Adipose tissue (tissue), 3 donors: ENCODE measurements at regions not wholly inside any gene's neighbourhood (a gene's known extent, or its start where the extent isn't known, plus 50 kb on each side); places are given as distances from the start of the nearest gene placed in this dataset.

ENCODE experiments used
- H3K27ac ChIP-seq: one replicate; pipeline ENCODE4 v1.5.1; 2013; ENCODE audit warnings: low read depth, low read length
- WGBS, 3 donors: extraction: QIAGEN DNeasy Blood & Tissue Kit; methylation state at CpG; one replicate each; pipeline ENCODE4 v1.1.7; 2013; 5-methylcytosine and 5-hydroxymethylcytosine counted together
- donor health status: healthy with polysubstance abuse.
- donor health status: Bipolar disorder and iron deficiency.
- donor health status: healthy.

DNA sequence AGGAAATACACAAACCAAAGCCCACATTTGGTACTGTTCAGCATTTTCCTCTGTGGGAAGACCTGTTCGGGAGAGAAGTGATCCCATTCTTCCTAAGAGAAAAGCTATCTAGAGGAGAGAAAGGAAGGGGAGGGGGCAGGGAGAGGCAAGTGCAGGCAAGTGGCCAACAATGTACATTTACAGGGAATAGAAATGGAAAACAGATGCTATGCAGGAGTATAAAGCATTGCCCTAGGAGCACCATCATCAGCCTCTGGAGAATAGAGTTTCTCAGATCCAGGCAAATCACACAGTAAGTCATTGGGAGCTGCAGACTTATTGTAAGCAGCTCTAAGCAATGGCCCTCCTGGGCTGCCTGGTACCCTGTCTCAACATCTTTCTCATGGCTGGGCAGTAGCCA lies 424.4 kb upstream of the AUTS2 start:
- H3K27ac ChIP-seq, result no peak overlapping the region
- 64 to 79% (median 75%) methylated on average over 1 of the region's 1 CpG for WGBS, 3 donors

- no peak overlapping the region for H3K27ac ChIP-seq
- 56 to 84% (median 80%) methylated on average over 2 of the region's 2 CpGs for WGBS, 3 donors
These were observed 421.4 kb upstream of the AUTS2 start for GRCh38 chr7:69176841-69177240.

GRCh38 chr7:69177461-69177861 lies 420.8 kb upstream of the AUTS2 start:
- no peak overlapping the region for H3K27ac ChIP-seq
- WGBS, 3 donors, result 43 to 52% (median 45%) methylated on average over 5 of the region's 5 CpGs

GRCh38 chr7:69177941-69178494 lies 420.3 kb upstream of the AUTS2 start:
- no peak overlapping the region for H3K27ac ChIP-seq
- 41 to 64% (median 48%) methylated on average over 9 of the region's 9 CpGs for WGBS, 3 donors

DNA sequence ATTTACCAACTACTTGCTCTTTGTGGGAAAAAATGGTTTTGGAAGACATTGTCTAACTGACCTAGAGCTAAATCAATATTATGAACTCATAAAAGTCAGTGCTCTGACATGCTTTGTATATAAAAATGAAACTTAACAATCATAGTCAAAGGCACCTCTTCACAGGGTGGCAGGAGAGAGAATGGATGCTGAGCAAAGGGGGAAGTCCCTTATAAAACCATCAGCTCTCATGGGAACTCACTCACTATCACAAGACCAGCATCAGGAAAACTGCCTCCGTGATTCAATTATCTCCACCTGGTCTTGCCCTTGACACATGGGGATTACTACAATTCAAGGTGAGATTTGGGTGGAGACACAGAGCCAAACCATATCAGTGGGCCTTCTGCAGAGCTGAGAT lies 417.6 kb upstream of the AUTS2 start:
- WGBS, 3 donors, result 52 to 80% (median 62%) methylated on average over 1 of the region's 1 CpG

GRCh38 chr7:69182596-69183467 lies 415.4 kb upstream of the AUTS2 start:
- no peak overlapping the region for H3K27ac ChIP-seq
- 60 to 76% (median 62%) methylated on average over 6 of the region's 6 CpGs for WGBS, 3 donors

More for the DNA sequence above, 417.6 kb upstream of the AUTS2 start:
- H3K27ac ChIP-seq, result no peak overlapping the region

DNA sequence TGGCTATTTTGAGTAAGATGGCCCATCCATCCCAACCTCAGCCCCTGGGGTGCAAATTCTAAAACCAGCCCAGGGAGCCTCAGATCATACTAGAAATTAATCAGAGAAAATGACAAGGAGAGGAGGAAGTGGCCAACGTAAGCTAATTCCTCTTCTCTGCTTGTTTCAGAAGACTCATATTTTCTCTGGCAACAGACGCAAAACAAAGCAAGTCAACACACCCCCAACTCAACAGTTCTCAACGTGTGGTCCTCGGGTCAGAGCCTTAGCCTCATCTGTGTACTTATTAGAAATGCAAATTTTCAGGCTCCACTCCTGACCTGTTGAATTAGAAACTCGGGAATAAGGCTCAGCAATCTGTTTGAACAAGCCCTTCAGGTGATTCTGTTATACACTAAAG lies 413.9 kb upstream of the AUTS2 start:
- WGBS, 3 donors, result 16 to 35% (median 28%) methylated on average over 5 of the region's 5 CpGs
- no peak overlapping the region for H3K27ac ChIP-seq

DNA sequence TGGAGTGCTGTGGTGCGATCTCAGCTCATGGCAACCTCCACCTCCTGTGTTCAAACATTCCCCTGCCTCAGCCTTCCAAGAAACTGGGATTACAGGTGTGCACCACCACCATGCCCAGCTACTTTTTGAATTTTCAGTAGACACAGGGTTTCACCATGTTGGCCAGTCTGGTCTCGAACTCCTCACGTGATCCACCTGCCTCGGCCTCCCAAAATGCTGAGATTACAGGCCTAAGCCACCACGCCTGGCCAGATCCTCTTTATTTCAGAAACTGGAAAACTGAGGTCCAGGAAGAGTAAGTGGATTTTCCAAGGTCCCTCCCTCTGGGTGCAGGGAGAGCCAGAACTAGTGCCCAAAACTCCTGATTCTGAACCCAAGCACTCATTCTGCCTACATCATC lies 413.1 kb upstream of the AUTS2 start:
- no peak overlapping the region for H3K27ac ChIP-seq
- WGBS, 3 donors, result 81 to 95% (median 94%) methylated on average over 5 of the region's 5 CpGs

- WGBS, 3 donors, result 93 to 96% (median 95%) methylated on average over 5 of the region's 5 CpGs
- H3K27ac ChIP-seq, result no peak overlapping the region
These were observed 411.3 kb upstream of the AUTS2 start for GRCh38 chr7:69186974-69187373.

DNA sequence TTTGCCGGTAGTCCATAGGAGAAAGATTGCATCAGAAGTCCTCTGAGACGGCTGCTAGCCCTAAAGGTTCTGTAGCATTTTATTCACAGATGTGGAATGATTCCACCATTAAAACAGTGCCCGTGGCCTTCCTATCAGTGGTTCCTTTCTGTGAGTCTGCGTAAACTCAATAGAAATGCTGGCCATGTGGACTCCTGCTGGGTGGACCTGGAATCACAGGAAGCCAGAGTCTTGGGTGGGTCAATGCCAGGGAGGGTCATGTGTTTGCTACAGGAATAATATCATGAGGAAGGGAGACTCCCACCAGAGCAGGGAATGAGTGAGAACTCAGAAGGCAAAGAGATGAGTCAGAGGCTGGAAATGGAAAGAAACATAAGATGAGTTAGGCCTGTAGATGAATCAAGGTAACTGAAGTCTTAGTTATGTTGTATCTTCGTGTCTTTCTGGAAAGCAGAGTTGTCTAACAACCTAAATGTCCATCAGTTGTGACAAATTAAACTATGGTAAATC lies 410.4 kb upstream of the AUTS2 start:
- WGBS, 3 donors, result 89 to 91% (median 91%) methylated on average over 5 of the region's 5 CpGs
- no peak overlapping the region for H3K27ac ChIP-seq

- 92 to 94% (median 93%) methylated on average over 3 of the region's 3 CpGs for WGBS, 3 donors
- H3K27ac ChIP-seq, result no peak overlapping the region
These were observed 408.9 kb upstream of the AUTS2 start for GRCh38 chr7:69189406-69189805.

- H3K27ac ChIP-seq, result no peak overlapping the region
- 87 to 92% (median 89%) methylated on average over 5 of the region's 5 CpGs for WGBS, 3 donors
These were observed 408.2 kb upstream of the AUTS2 start for GRCh38 chr7:69190025-69190424.

GRCh38 chr7:69190763-69191162 lies 407.5 kb upstream of the AUTS2 start:
- WGBS, 3 donors, result 47 to 59% (median 49%) methylated on average over 2 of the region's 2 CpGs
- no peak overlapping the region for H3K27ac ChIP-seq

DNA sequence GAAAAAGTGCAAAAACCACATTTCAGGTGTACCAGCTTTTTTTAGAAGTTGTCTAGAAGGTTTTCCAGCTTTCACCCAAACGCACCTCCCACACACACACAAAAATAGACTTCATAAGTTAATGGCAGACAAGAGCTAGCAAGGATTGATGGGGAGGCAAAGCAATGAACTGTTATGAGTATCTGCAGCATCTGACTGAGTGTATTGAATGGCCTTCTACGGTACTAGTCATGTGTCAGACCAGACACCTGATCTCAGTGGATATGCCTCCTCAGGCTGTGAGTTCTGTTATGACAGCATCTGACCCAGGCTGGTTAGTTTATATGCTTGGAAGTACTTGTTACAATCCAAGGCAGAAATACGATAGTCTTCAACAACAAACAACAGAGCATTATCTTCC lies 406.1 kb upstream of the AUTS2 start:
- WGBS, 3 donors, result 75 to 93% (median 88%) methylated on average over 3 of the region's 3 CpGs
- H3K27ac ChIP-seq, result no peak overlapping the region

- no peak overlapping the region for H3K27ac ChIP-seq
- 87 to 95% (median 93%) methylated on average over 4 of the region's 4 CpGs for WGBS, 3 donors
These were observed 405.2 kb upstream of the AUTS2 start for GRCh38 chr7:69193061-69193460.

- WGBS, 3 donors, result 67 to 93% (median 83%) methylated on average over 1 of the region's 1 CpG
- no peak overlapping the region for H3K27ac ChIP-seq
These were observed 401.7 kb upstream of the AUTS2 start for GRCh38 chr7:69196593-69196992.

GRCh38 chr7:69198250-69198649 lies 400.0 kb upstream of the AUTS2 start:
- WGBS, 3 donors, result 95 to 97% (median 96%) methylated on average over 1 of the region's 1 CpG

GRCh38 chr7:69199041-69199440 lies 399.2 kb upstream of the AUTS2 start:
- no peak overlapping the region for H3K27ac ChIP-seq
- 64 to 75% (median 69%) methylated on average over 5 of the region's 5 CpGs for WGBS, 3 donors

More at GRCh38 chr7:69198250-69198649, 400.0 kb upstream of the AUTS2 start:
- H3K27ac ChIP-seq, result no peak overlapping the region

DNA sequence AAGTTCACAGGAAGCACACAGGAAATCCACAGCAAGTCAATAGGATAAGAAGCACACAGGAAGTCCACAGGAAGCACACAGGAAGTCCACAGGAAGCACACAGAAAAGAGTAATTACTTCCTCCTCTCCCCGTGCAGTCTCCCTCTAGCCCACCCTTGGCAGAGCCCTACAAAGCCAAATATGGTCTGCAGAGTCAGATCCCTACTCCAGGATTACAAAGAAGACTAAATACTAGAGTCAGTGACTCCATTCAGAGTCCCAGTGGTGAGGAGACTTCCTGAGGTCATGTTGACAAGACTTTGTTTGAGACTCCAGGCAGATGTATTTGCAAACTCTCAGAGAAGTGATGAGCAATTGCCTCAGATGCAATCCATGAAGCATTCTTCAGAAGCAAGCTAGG lies 398.6 kb upstream of the AUTS2 start:
- H3K27ac ChIP-seq, result no peak overlapping the region
- WGBS, 3 donors, result 38 to 43% (median 43%) methylated on average over 1 of the region's 1 CpG

GRCh38 chr7:69203871-69204270 lies 394.4 kb upstream of the AUTS2 start:
- WGBS, 3 donors, result 67 to 76% (median 75%) methylated on average over 2 of the region's 2 CpGs
- no peak overlapping the region for H3K27ac ChIP-seq
